Cardiac fibroblast (primary cell): ENCODE measurements at regions not wholly inside any gene's neighbourhood (a gene's known extent, or its start where the extent isn't known, plus 50 kb on each side); places are given as distances from the start of the nearest gene placed in this dataset.

ENCODE experiments used
- DNase-seq, 2 donors: peaks; one replicate each; pipeline versions ENCODE4 v3.0.0 to v3.0.0-alpha.2; 2010; ENCODE audit warnings: low read depth in 2 of 2
- H3K4me3 ChIP-seq, 2 donors: replicated peaks in 1 of 2; 1 replicate in 1 of 2; 2 replicates in 1 of 2; pipeline ENCODE4 v1.5.1; 2011; ENCODE audit warnings: low read depth in 2 of 2, low read length in 2 of 2, mild to moderate bottlenecking in 2 of 2, moderate library complexity in 1 of 2
- TF ChIP-seq, protein P1 (sequence below): IDR thresholded peaks from one replicate; pipeline ENCODE4 v1.5.1; 2011; ENCODE audit warnings: low read depth, mild to moderate bottlenecking, low read length, inconsistent platforms

DNA sequence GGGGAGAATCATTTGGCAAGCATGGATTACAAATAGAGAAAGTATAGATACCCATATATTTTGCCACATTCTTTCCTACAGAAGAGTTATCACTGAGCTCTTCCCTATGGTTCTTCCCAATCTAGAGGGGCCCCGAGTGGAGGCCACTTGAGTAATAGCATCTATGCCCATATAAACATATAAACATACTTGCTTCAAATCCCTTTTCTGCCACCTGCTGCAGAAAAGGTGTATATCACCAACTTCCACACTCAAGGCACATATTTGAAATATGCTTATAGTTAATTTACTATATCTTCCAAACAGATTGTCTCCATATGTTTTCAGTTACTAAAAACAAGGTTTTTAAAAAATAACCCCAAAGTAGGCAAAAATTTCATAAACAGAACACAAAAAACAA lies 642.8 kb upstream of the DIPK2B start:
- TF ChIP-seq, protein P1, sequence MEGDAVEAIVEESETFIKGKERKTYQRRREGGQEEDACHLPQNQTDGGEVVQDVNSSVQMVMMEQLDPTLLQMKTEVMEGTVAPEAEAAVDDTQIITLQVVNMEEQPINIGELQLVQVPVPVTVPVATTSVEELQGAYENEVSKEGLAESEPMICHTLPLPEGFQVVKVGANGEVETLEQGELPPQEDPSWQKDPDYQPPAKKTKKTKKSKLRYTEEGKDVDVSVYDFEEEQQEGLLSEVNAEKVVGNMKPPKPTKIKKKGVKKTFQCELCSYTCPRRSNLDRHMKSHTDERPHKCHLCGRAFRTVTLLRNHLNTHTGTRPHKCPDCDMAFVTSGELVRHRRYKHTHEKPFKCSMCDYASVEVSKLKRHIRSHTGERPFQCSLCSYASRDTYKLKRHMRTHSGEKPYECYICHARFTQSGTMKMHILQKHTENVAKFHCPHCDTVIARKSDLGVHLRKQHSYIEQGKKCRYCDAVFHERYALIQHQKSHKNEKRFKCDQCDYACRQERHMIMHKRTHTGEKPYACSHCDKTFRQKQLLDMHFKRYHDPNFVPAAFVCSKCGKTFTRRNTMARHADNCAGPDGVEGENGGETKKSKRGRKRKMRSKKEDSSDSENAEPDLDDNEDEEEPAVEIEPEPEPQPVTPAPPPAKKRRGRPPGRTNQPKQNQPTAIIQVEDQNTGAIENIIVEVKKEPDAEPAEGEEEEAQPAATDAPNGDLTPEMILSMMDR = no peak
- no peak overlapping the region for H3K4me3 ChIP-seq
- peak in 1 of 2 donors; percentile 27 for DNase-seq

DNA sequence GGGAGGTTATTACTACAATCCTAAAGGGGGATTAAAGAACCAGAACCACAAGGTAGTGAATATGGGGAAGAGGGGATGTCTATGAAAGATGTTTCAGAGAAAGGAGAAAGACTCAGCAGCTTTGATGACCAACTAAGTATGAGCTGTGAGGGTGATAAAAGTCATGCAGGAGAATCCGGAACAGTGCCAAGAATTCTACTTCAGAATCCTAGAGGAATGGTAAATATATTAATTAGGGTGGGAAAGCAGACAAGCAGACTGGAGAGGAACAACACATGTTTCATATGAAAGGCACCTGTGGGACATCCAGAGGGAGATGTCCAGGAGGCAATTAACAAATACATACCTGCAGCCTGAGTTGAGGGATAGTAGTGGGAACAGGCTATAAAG lies 642.2 kb upstream of the DIPK2B start:
- no peak for DNase-seq
- no peak overlapping the region for H3K4me3 ChIP-seq
- TF ChIP-seq, protein P1 = no peak

DNA sequence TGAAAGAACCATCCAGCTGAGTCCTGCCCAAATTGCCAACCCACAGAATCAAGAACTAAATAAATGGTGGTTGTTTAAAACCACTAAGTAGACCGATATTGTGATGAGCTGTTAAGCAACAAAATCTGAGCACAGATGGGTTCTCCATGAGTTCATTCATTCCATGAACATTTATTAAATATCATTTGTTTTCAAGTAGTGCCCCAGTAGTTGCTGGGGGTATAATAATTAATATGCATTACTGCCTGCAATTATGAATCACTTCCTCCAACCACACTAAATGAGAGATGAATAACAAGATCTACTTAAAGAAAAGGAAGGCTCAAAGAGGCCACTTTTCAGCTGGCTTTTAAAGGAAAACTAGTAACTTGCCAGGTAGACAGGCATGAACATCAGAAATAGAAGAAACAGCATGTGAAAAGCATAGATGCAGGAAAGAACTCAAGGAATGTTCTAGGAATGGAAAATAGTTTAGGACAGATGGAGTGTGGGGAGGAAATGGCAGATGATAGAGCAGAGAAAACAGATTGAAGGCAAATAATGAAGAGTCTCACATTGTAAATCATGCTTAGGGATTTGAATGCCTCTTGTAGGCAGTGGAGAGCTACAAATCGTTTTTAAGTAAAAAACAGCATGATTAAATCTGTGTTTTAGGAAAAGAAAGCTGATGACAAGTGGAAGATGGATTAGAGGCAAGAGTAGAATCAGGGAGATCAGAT lies 641.7 kb upstream of the DIPK2B start:
- TF ChIP-seq, protein P1 = no peak
- H3K4me3 ChIP-seq = no peak overlapping the region
- no peak for DNase-seq

DNA sequence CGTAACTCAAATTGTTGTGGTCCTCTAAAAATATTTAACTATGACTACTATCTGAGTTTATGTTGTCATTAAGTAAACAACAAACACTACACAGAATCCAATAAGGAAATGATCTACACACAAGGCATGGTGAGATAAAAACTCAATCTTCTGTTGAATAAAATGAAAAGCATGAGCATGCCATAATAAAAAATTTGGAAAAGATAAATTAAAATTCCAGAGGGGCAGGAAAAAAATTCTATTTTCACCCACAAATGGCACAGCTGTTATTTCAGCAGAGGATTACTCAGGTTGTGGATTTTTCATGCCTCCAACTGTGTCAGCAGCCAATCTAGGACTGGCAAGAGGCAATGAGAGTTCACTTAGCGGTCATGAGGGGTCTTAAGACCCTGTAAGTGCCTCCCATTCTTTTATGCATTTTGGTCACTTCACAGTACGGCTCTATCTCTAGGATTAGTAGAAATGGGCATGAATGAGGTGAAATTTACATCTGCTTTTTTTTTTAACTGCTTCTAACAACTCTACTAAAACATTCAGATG lies 639.8 kb upstream of the DIPK2B start:
- TF ChIP-seq, protein P1 = no peak
- H3K4me3 ChIP-seq = no peak overlapping the region
- DNase-seq = no peak

DNA sequence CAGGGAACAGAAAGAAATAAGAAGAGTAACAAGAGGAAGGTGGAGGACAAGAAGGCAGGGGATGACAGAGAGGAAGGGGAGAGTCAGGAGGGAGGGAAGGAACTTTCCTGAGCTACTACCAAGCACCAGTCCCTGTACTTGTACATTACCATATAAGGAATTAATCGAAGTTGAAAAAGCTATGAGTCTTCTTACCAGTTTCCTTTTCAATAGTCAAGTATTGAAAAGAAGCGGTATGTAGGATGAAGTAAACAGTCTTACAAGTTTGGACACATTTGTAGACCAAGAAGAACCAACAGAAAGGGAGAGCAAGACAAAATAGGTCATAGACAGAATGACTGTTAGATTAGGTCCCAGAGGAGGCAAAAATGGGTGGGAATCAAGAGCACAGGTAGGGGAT lies 629.7 kb upstream of the DIPK2B start:
- no peak for DNase-seq
- TF ChIP-seq, protein P1 = no peak
- no peak overlapping the region for H3K4me3 ChIP-seq

DNA sequence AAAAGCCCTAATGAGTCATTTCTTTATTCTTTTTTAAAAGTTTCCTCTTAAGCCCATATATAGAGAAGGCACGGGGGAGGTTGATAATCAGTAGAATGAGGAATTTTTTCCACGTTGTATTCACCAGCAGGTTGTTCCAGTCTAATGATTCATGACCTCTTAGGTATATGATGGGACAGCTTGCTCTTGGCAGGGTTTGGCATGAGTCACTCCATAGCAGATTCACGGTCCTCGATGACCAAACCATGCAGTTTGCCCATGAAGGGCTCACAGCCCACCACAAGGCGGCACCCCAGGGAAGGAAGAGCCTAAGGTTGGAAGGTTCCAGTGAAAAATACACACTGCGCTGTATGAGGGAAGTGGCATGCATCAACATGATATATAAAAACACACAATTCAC lies 623.8 kb upstream of the DIPK2B start:
- TF ChIP-seq, protein P1 = peak; percentile 78
- DNase-seq = peak; percentile 91 to 96

DNA sequence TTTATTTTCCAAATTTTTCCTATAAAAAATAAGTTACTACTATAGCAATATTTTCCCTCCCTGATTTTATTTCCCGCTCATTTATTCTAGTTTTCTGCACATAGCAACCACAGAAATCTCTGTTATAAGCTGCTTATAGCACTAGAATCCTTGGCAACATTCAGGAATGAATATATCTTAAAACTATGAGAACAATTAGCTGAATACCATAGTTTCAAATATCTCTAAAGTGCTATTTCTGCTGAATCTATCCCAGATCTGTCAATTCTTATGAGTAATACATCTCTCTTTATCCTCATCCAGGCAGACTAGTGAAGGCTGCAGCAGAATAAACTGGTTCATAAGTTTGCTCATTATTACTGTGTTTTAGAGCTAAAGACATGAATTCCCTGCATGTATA lies 622.9 kb upstream of the DIPK2B start:
- TF ChIP-seq, protein P1 = no peak
- DNase-seq = no peak
- H3K4me3 ChIP-seq = no peak overlapping the region

More for the DNA sequence above, 623.8 kb upstream of the DIPK2B start:
- H3K4me3 ChIP-seq = no peak overlapping the region
